Neutrophil (primary cell): ENCODE measurements at regions not wholly inside any gene's neighbourhood (a gene's known extent, or its start where the extent isn't known, plus 50 kb on each side); places are given as distances from the start of the nearest gene placed in this dataset.

ENCODE experiments used
- H3K27ac ChIP-seq: fragments of 200-600 bp; sonication (generic); 2 replicates; pipeline ENCODE4 v1.5.1; 2016; ENCODE audit warnings: mild to moderate bottlenecking, moderate library complexity
- H3K27me3 ChIP-seq: fragments of 200-600 bp; sonication (generic); 2 replicates; pipeline ENCODE4 v1.6.0; 2016; ENCODE audit warnings: mild to moderate bottlenecking
- H3K36me3 ChIP-seq: fragments of 200-600 bp; sonication (generic); 2 replicates; pipeline ENCODE4 v1.5.1; 2017
- H3K4me1 ChIP-seq, 2 experiments: fragments of 200-600 bp in 1 of 2; sonication (generic) in 1 of 2; 1 replicate in 1 of 2; 2 replicates in 1 of 2; pipeline versions ENCODE4 v1.5.1 to v1.6.1; 2013 to 2016; ENCODE audit warnings: low read depth in 1 of 2, low read length in 1 of 2, mild to moderate bottlenecking in 1 of 2, moderate library complexity in 1 of 2; ENCODE audit not compliant: control insufficient read depth in 1 of 2, insufficient read depth in 1 of 2
- H3K4me3 ChIP-seq, 2 experiments: fragments of 200-600 bp in 1 of 2; sonication (generic) in 1 of 2; 1 replicate in 1 of 2; 2 replicates in 1 of 2; pipeline ENCODE4 v1.5.1; 2013 to 2016; ENCODE audit warnings: low read depth in 1 of 2, low read length in 1 of 2, mild to moderate bottlenecking in 1 of 2, moderate library complexity in 1 of 2
- H3K9me3 ChIP-seq: fragments of 200-600 bp; sonication (generic); 2 replicates; pipeline ENCODE4 v1.5.1; 2016
- CTCF ChIP-seq: fragments of 200-600 bp; sonication (generic); IDR thresholded peaks from 2 replicates; pipeline ENCODE4 v1.5.1; 2016; ENCODE audit warnings: antibody characterized with exemption

- TF ChIP-seq CTCF, result no peak
- Histone ChIP-seq H3K27ac (no peak overlapping the region), H3K4me1 (no peaks in the 10 kb centered on the region), H3K27me3 (no peaks in the 10 kb centered on the region), H3K9me3 (peaks cover 3% of the 10 kb centered on the region), H3K36me3 (no peaks in the 10 kb centered on the region), H3K4me3 (no peak overlapping the region)
Observed at GRCh38 chr4:104353481-104353880, 141.2 kb downstream of the CXXC4 start.

DNA sequence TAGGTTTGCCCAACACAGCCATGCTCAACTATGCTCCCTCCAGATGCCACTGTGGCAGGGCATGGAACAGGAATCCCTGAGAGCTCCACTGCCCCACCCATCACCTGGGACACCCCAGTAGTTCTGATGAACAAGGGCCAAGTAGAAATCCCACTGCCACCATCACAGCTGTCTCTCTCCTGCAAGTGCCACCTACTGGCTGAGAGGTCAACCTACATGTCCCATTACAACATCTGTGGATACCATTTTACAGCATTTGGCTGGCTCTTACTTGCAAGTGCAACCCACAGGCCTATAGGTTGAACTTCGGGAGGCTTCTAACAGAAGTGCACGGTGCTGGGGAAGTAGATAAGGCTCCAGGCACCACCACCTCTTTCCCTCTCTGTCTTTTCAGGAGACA, 142.5 kb downstream of the CXXC4 start:
- H3K4me3 ChIP-seq, result no peak overlapping the region
- TF ChIP-seq CTCF, result no peak
- no peaks in the 10 kb centered on the region for H3K36me3 ChIP-seq
- no peaks in the 10 kb centered on the region for H3K4me1 ChIP-seq
- H3K9me3 ChIP-seq, result peaks cover 3% of the 10 kb centered on the region
- H3K27ac ChIP-seq, result no peak overlapping the region
- H3K27me3 ChIP-seq, result no peaks in the 10 kb centered on the region

- no peaks in the 10 kb centered on the region for H3K27me3 ChIP-seq
- H3K36me3 ChIP-seq, result no peaks in the 10 kb centered on the region
- H3K27ac ChIP-seq, result no peak overlapping the region
- peaks cover 3% of the 10 kb centered on the region for H3K9me3 ChIP-seq
- H3K4me3 ChIP-seq, result no peak overlapping the region
- no peak for TF ChIP-seq CTCF
- no peaks in the 10 kb centered on the region for H3K4me1 ChIP-seq
Observed at GRCh38 chr4:104351706-104352105, 143.0 kb downstream of the CXXC4 start.

DNA sequence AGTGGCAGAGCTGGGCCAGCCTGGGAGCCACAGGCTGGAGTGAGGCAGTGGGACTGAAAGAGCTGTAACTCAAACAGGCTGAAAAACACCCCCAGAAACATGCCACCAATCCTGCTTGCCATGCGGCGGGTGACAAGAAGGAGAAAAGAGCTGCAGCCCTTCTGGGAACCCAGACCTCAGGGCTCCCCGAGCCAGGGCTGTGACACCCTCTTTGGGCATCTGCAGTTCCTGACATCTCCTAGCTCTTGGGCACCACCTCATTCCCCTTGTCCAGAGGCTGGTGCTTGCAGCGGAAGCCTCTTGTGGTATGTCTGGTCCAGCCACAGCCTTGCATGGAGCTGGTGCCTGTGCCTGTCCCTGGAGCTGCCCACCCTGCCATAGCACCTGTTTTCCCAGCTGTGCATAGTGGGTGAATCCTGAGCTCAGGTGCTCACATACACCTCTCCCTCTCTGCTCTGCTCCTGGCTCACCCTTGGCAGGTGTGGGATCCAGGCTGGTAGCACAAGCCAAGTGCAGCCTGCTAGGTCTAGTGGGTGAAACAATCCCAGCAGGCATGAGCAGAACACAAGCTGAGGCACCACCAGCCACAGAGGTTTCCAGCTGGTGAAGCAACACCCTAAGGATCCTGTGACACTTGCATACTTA, 149.0 kb downstream of the CXXC4 start:
- TF ChIP-seq CTCF, result no peak
- no peaks in the 10 kb centered on the region for H3K36me3 ChIP-seq
- no peaks in the 10 kb centered on the region for H3K27me3 ChIP-seq
- no peaks in the 10 kb centered on the region for H3K4me1 ChIP-seq
- peaks cover 4% of the 10 kb centered on the region for H3K9me3 ChIP-seq
- H3K27ac ChIP-seq, result no peak overlapping the region
- H3K4me3 ChIP-seq, result no peak overlapping the region

GRCh38 chr4:104344342-104344980, 150.2 kb downstream of the CXXC4 start:
- no peaks in the 10 kb centered on the region for H3K27me3 ChIP-seq
- H3K27ac ChIP-seq, result no peak overlapping the region
- TF ChIP-seq CTCF, result no peak
- no peaks in the 10 kb centered on the region for H3K36me3 ChIP-seq
- H3K4me1 ChIP-seq, result no peaks in the 10 kb centered on the region
- H3K9me3 ChIP-seq, result peaks cover 4% of the 10 kb centered on the region
- H3K4me3 ChIP-seq, result no peak overlapping the region
